DLD1 (cell line): ENCODE measurements at regions not wholly inside any gene's neighbourhood (a gene's known extent, or its start where the extent isn't known, plus 50 kb on each side); places are given as distances from the start of the nearest gene placed in this dataset.

ENCODE experiments used
- in situ Hi-C: cut with HindIII; loops from 2 replicates; pipeline ENCODE4 v1.10.0; 2017; ENCODE audit warnings: low sequenced_read_pairs

DNA sequence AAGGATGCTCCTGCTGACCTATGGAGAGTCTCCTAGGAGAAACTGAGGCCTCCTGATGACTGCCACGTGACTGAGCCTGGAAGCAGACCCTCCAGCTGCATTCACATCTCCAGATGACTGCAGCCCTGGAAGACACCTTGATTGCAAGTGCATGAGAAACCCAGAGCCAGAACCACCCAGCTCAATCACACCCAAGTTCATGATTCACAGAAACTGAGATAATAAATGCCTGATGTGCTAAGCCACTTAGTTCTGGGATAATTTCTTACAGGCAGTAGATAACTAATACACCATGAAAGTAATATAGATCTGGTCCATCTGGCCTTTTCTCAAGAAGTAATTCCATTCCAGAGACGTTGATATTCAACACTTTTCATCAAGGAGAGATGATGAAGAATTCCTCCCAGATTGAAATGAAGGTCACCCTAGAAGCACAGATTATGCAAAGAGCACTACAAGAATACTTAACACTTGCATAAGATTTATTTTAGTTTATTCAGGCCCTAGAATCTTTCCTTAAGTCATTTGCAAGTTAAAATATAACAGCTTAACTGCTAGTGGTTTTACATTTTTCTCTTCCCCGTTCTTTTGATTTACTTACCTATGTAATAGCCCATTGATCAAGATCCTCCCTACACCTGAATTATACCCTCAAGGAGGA, 208.2 kb upstream of the INHBA start:
- in situ Hi-C loops = no loop called here

GRCh38 chr7:41907444-41907843, 204.6 kb upstream of the INHBA start:
- in situ Hi-C loops = no loop called here

- in situ Hi-C loops = no loop called here
These were observed 197.6 kb upstream of the INHBA start for GRCh38 chr7:41900532-41900931.

- in situ Hi-C loops = no loop called here
These were observed 197.0 kb upstream of the INHBA start for GRCh38 chr7:41899823-41900433.

- in situ Hi-C loops = no loop called here
These were observed 190.8 kb upstream of the INHBA start for GRCh38 chr7:41893656-41894055.

DNA sequence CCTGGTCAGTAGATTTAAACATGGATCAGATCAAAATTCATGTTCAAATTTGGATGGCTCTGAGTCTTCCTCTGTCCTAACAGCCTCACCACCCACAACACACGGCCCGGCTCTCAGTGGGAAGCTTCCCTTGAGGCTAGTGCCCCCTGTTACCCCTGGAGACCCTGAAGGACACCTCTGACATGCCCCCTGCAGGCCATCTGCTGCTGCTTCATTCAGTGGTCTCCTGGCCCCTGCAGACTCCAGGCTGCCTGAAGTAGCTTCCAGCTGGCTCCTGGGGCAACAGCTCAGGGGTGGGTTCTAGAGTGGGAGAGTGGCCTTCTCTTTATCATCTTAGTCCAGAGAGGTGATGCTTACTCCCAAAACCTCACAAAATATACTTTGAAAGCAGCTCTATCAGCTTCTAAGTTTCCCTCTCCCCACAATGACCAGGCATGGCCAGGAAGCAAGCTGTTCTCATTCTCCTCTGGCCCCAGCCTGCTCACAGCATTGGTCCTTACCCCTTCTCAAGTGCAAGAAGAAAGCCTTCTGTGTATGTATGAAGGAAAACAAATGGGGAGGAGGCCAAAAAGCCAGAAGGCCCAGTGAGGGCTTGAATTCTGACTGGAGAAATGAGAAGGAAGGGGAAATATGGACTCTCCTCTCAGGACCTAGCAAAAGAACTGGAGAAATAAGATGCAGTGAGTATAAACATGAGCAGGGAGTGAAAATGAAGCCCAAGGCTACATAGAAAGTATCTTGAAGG, 189.6 kb upstream of the INHBA start:
- in situ Hi-C loops = no loop called here

DNA sequence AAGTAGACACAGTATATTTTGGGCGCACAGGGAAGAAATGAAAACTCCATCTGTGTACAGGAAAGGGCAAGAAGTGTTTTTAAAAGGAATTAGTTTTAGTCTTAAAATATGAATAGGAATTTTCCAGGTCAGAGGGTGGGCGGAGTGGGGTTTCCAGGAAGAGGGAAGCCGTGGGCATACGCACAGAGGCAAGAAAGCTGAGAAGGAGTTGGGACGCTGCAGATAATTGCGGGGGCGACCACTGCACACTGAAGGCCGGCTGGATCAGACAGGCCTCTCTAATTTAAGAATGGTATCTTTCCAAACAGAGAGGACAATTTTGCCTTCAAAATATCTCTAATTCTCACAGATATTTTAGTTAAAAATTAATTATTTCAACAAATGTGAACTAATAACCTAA, 189.1 kb upstream of the INHBA start:
- in situ Hi-C loops = no loop called here

DNA sequence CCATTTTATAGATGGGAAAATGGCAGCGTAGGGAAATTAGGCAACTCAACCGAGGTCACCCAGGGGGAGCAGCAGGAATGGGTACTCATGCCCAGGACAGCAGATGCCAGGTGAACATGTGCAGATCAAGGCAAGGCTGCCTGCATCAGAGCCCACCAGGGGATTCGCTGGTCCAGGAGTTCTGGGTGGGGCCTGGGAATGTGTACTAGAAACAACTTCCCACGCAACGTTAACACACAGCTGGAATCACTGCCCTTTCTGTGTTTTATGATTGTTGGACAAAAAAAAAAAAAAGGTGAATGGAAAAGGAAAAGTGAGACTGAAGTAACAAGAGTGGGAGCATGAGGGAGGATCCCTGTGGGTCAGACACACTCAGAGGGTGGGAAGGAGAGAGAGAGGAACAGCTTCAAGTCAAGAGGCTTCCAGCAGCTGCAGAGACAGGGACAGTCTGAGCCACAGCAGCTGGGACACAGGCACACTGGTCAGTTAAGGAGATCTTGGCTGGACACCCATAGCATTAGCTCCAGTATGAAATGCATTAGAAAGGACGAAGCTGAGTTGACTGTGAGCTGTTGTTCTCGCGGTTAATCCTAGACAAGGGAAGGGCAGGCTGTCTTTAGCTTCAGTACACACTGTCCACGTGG, 187.9 kb upstream of the INHBA start:
- in situ Hi-C loops = no loop called here

DNA sequence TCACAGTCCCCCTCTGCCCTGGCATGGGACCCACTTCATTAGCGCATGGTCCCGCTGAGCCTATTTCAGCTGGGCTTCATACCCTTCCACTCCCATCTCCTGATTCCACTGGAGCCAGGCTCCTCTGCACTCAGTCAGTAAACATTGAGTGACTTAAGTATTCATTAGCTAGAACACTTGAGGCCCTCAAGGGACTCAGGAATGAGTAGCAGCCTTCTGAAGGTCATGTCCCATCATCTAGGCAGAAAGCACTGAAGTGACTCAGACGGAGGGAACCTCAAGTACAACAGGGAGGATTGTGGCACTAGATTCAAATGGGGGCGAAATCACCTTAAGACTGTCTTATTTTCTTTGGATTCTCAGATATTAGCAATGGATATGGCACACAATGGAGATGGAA, 186.6 kb upstream of the INHBA start:
- in situ Hi-C loops = no loop called here

DNA sequence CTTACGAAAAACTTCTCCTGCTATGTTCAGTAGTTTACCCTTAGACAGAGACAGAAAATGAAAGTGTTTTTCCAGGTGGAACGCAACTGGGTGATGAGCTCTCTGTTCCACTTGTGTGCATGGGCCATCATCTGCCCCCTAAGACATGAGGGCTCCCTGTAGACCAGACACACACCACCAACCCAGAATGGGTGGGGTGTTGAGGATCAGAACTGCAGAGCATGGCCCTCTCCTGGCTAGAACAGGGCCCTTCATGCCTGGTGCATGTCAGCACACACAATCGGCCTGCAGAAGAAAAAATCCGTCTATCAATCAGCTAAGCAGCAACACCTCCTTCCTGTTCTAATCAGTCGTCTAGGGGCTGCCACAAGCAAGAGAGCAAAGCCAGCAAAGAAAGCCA, 186.2 kb upstream of the INHBA start:
- in situ Hi-C loops = no loop called here

- in situ Hi-C loops = no loop called here
These were observed 184.5 kb upstream of the INHBA start for GRCh38 chr7:41887416-41887815.

- in situ Hi-C loops = no loop called here
These were observed 184.0 kb upstream of the INHBA start for GRCh38 chr7:41886901-41887311.

- in situ Hi-C loops = no loop called here
These were observed 183.5 kb upstream of the INHBA start for GRCh38 chr7:41886262-41886900.

DNA sequence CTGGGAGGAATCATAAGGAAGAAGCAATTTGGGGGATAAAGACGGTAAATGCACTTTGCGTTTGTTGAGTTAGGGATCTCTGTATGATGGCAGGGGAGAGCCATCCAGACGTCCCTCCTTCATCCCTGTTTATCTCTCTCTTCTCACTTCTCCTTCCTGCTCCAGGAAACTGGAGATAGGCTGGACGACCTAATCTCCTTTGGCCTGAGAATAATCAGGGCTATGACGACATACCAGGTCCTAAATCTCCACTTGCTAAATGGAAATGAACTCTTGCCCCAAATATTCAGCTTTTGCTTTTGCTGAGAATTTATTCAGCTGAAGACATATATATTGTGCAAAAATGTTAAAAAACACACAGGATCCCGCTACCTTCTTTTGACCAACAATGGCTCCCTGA, 182.9 kb upstream of the INHBA start:
- in situ Hi-C loops = no loop called here

DNA sequence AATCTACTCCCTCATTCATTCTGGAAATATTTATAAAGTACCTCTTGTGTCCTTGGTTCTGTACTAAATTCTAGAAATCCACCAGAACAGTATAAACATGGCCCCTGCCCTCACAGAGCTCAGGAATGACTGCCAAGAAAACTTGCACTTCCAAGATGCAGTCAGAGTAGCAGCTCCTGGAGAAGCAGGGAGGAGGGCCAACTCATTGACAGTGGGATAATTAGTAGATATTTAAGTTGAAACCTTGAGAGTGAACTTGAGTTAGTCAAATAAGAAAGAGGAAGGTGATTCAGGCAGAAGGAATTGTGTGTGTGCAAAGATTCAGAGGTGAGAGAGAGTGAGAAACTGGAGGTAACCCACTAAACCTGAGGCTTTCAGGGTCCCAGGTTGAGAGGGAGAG, 182.2 kb upstream of the INHBA start:
- in situ Hi-C loops = no loop called here

GRCh38 chr7:41882745-41883420, 180.0 kb upstream of the INHBA start:
- in situ Hi-C loops = no loop called here

DNA sequence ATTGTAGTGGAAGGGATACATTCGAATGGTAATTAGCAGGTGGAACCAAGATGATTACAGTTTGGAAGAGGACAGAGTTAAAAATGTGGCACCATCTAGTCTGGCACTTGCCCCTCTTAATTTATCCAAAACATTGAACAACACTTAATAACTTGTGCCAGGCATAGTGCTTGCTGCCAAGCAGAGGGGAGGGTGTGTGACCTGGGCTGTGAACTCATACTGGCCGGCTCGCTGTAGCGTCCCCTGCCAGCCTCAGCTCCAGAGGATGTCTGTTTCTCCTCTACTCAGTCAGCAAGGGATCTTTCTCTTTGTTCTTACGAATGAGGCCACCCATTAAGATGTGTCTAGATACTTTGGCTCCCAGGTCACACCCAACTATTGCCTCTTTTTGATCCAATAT, 179.4 kb upstream of the INHBA start:
- in situ Hi-C loops = no loop called here

GRCh38 chr7:41881331-41882130, 178.6 kb upstream of the INHBA start:
- in situ Hi-C loops = no loop called here

DNA sequence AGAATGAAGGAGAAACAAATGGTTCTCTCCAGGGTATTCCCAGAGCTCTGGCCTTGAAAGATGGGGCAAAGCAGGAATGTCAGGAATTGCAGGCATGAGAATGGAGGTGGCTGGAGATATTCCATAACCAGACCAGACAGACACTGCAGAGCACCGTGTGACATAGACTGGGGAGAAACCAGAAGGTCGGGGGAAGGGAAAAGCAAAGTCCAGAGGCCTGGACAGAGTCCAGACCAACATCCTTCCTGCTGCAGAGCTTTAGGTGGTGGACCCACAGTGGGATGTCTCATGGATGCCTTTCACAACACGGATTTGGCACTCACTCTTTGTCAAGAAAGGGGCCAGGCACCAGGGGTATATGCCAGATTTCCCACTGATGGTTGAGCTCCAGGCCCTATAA, 177.2 kb upstream of the INHBA start:
- in situ Hi-C loops = no loop called here

- in situ Hi-C loops = no loop called here
These were observed 176.5 kb upstream of the INHBA start for GRCh38 chr7:41879403-41879802.
